Stimulated activated CD4-positive, alpha-beta T cell treated with anti-CD3 and anti-CD28 coated beads, Interleukin-2, amount 100 ng/mL, for 24 hours (primary cell): ENCODE measurements at regions not wholly inside any gene's neighbourhood (a gene's known extent, or its start where the extent isn't known, plus 50 kb on each side); places are given as distances from the start of the nearest gene placed in this dataset.
"Not testable (repeated sequence)": the region's sequence is repeated elsewhere in the genome, so short reads cannot be mapped to it uniquely, and the experiment has no call there.

Experiments used
- DNase-seq, 2 donors: peaks; one replicate each; pipeline ENCODE4 v3.0.0-alpha.2; 2020

GRCh38 chr10:6977398-6978186 lies 397.5 kb upstream of the PRKCQ start:
- no peak for DNase-seq

GRCh38 chr10:6973899-6974298 lies 393.8 kb upstream of the PRKCQ start:
- no peak for DNase-seq

DNA sequence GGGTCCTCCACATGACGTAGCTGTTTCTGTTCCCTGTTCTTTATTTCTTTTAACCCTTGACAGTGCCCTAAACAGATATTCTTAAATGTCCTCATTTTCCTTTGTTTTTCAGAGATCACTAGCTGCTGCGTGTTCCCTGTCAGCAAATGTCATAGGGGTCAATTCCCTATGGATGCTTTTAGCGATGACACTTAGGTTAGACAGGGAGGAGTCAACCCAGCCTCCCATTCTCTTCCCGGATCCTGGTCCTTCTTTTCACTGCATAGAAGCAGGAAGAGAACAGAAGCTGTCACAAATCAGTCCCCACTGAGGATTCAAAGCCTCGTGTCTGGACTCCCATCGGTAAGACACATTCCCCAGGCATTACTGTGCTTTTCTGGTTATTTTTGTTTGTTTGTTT lies 392.1 kb upstream of the PRKCQ start:
- no peak for DNase-seq

GRCh38 chr10:6969659-6970058 lies 389.6 kb upstream of the PRKCQ start:
- DNase-seq: no peak

- DNase-seq: no peak
These were observed 384.5 kb upstream of the PRKCQ start for GRCh38 chr10:6964543-6964942.

- DNase-seq: no peak
These were observed 382.5 kb upstream of the PRKCQ start for GRCh38 chr10:6962576-6962975.

DNA sequence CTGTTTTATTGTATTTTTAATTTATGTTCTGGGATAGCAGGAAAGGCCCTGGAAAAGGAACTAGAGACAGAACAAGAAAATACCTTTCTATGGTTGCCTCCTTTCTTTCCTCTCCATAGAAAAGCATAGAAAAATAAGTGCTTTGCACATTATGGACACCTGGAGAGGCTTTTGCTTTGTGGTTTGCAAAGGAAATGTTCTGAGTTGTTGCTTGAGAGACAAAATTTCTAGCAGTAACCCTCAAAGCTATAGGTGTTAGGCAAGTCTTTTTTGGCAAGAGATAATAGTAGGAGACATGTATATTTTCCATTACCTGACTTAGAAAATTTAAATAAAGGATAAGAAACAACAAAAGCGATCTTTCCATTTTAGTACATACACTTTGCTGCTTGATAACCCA lies 378.6 kb upstream of the PRKCQ start:
- DNase-seq: no peak

DNA sequence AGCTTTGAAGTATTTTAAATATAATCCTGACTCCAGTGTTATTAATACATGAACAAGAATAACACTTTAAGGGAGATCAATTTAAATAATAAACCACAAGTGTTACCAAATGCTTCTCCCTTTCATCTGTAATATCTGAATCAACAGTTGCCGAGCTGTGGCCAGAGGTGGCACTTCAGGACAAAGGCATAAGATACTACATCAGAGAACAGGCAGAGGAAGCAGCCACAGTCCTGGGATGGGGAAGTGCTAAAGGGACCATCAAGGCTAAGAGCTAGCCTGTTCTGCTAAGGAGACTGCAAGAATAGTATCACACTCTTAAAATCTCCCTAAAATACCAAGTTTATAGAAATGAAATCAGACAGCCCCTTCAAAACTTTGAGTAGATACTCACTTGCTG lies 378.2 kb upstream of the PRKCQ start:
- no peak for DNase-seq

- no peak for DNase-seq
These were observed 377.8 kb upstream of the PRKCQ start for GRCh38 chr10:6957851-6958250.

DNA sequence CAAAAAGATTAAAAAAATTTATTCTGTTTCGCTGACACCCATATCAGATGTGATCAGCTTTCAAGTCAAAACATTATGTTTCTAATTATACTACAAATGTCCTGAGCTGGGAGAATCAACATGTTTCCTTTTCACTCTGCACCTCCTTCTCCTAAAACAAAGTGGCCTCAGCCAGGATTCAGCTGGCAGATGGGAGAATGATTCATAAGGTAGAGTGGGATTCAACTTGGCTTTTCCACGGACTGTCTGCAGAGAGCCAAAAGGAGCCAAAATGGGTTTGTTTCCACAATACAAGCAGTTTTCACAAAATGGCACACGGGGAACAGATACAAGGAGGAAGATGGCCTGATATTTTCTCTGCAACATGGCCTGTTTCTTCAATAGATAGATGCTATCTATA lies 376.5 kb upstream of the PRKCQ start:
- DNase-seq: no peak

GRCh38 chr10:6953271-6953801 lies 373.3 kb upstream of the PRKCQ start:
- DNase-seq: no peak

DNA sequence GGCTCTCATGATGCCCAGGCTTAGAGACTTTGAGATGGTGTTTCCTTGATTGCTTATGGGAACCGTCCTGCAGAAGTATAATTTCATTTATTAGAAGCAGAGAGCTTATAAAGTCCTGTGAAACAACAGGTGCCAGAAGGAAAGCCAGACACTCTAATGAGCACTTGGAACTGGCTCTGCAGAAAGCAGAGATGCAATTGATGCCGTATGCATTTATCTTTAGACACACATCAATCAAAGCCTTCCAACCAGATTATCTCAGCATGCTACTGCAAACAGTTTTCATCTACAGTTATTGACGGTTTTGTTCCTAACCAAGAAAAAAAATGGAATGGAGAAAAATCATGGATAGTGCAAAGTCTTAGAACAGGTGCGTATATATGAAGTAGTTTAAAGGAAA lies 371.7 kb upstream of the PRKCQ start:
- no peak for DNase-seq

DNA sequence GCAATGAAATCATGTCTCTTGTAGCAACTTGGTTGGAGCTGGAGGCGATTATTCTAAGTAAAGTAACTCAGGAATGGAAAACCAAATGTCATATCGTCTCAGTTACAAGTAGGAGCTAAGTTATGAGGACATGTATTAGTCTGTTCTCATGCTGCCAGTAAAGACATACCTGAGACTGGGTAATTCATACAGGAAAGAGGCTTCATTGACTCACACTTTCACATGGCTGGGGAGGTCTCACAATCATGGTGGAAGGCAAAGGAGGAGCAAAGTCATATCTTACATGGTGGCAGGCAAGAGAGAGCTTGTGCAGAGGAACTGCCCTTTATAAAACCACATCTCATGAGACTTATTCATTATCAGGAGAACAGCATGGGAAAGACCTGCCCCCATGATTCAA lies 370.1 kb upstream of the PRKCQ start:
- no peak for DNase-seq

DNA sequence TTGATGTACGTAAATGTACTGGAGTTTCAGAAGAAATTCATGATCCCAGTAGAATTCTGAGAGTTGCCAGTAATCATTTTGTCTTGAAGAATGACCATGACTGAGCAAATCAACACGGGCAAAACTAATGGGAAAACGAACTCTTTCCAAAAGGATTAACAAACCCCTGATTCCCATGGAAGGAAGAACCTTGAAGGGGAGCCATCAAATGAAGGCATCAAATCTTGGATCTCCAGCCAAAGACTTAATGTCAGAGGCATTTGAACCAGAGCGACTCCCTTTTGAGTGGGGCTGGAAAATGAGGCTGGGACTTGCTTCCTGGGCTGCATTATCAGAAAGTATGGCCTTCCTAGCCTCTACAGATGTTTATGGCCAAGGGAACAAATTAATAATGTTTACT lies 364.4 kb upstream of the PRKCQ start:
- DNase-seq: no peak

- no peak for DNase-seq
These were observed 358.3 kb upstream of the PRKCQ start for GRCh38 chr10:6938384-6938783.

DNA sequence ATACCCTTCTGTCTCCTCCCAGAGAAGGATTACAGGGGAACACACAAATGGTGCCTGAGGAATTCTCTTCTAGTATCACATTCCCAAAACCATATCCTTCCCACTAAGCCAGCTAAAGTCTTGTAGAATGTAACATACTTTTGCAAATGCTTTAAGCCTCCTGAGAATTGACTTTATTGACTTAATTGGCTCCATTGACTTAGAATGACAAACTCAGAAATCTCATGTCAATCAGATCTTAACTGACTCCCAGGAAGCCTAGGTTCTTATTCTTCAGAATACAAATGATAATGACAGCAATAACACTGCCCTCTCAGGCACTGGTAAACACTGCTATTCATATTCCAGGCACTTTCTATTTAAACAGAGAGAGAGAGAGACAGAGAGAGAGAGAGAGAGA lies 356.9 kb upstream of the PRKCQ start:
- no peak for DNase-seq

DNA sequence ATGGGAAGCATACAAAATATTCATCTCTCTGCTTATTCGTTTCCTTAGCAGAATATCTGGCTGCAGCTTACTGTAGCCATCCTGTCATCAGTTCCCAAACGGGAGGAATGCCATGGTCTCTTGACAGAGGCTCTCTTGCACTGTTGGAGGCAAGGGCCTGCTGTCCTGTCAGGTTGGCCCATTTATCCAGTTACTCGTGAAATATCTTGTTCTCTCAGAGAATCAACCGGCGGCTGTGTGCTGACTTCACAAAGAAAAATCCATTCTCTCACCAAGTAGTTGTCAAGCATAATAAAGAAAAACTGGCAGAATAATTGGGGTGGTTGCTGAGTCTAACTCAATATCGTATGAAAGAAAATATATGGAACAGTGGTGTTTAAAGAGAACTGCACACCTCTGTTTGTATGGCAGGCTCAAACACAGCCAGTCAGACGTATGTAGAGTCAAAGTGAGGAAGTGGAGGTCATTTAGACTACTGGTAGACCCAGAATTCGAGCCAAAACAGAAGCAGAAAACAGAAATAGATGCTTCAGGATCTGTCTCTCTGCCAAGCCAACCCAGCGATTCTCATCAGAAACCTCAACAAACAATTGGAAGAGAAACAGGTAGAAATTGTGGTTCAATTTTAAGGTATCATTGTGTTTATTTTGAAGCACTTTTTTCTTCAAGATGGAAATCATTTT lies 349.2 kb upstream of the PRKCQ start:
- DNase-seq: no peak

GRCh38 chr10:6928586-6928985 lies 348.5 kb upstream of the PRKCQ start:
- no peak for DNase-seq

DNA sequence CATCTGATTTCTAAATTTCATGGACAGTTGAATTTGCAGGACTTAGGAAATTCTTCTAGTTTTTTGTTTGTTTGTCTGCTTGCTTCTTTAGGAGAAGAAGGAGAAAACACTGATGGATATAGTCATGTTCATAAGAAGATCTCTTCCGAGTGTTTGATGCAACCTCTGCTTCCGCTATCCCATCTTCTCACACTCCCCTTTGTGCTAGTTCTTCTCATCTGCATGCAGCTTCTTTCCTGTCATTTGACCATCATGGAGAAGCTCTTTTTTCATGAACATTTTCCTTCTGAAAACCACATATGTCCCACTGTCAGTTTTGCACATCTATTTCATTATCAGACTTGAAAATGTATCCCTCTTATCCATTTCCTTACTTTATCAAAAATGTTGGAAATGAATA lies 346.9 kb upstream of the PRKCQ start:
- no peak for DNase-seq

GRCh38 chr10:6925146-6925545 lies 345.1 kb upstream of the PRKCQ start:
- DNase-seq: no peak

DNA sequence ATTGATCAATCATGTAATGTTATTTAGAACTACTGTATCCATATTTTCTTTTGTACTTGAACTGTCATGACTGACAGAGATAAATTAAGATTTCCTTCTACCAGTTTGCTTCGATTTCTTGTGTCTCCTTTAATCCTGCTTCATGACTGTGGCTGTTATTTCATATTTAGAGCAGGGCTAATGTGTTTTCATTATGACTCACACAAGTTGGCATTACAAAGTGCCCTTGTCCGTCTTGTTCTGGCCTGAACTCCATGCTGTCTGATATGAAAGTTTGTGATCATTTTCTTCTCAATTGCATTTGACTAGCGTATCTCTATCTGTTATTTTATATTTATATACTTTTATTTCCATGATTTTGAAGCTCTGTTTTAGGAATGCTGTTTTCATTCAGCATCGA lies 344.1 kb upstream of the PRKCQ start:
- no peak for DNase-seq

GRCh38 chr10:6921026-6921425 lies 340.9 kb upstream of the PRKCQ start:
- not testable (repeated sequence) for DNase-seq

DNA sequence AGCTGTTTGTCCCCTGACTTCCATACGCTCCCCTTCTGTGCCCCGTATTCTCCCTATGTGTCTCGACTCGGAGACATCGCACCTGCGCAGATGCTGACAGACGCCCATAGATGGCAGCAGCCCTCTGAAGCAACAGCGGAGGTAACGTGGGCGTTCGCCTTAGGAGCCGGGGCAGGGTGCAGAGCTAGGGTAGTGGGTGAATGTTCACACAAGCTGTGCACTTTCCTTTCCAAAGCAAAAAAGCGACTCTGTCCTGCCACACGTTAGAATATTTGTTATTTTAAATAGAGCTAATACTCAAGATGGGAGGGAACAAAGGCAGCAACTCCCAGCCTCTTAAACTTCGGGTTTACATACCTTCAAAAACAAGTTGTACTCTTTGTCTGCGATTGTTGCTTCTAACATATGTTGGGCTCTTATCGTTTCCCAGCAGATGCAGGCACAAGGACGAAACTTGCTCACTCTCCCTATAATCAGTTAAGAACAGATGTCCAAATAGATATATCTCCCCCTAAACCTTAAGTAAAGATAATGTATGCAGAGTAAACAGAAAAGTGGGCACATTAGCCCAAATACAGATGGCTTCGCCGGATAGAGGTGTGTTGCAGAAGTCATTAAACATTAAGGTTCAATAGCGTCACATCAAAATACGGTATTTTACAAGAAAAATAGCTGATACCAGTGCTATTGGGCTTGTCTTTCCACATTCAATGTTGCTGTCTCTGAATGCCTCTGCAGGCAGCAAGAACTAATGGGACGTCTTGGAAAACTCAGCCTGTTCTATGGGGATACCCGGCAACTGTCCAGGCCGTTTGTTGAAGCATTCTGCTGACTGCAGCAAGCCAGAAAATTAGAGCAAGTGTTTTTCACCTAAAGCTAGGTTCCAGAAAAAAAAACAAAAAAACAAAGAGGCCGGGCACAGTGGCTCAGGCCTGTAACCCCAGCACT lies 340.3 kb upstream of the PRKCQ start:
- DNase-seq: peak; percentile 83
